IMR-90 (cell line): ENCODE measurements at regions not wholly inside any gene's neighbourhood (a gene's known extent, or its start where the extent isn't known, plus 50 kb on each side); places are given as distances from the start of the nearest gene placed in this dataset.

Experiments used
- CEBPB ChIP-seq: IDR thresholded peaks from 2 replicates; pipeline ENCODE4 v1.6.1; 2012; ENCODE audit warnings: low read depth, low read length, improper control_type of control experiment
- CTCF ChIP-seq: conservative IDR thresholded peaks from 2 replicates; pipeline ENCODE4 v1.5.1; 2012; ENCODE audit warnings: mild to moderate bottlenecking, low read depth, low read length, improper control_type of control experiment
- POLR2A ChIP-seq: IDR thresholded peaks from 2 replicates; pipeline ENCODE4 v1.6.1; 2012; ENCODE audit warnings: mild to moderate bottlenecking, low read depth, low read length
- RCOR1 ChIP-seq: IDR thresholded peaks from 2 replicates; pipeline ENCODE4 v1.6.1; 2012; ENCODE audit warnings: mild to moderate bottlenecking, low read length, improper control_type of control experiment; ENCODE audit not compliant: insufficient replicate concordance

GRCh38 chr7:124552217-124552616 lies 213.4 kb downstream of the GPR37 start:
- TF ChIP-seq POLR2A (no peak), CEBPB (no peak), RCOR1 (no peak), CTCF (no peak)
